ENCODE measurements at regions not wholly inside any gene's neighbourhood (a gene's known extent, or its start where the extent isn't known, plus 50 kb on each side); places are given as distances from the start of the nearest gene placed in this dataset.

DNA sequence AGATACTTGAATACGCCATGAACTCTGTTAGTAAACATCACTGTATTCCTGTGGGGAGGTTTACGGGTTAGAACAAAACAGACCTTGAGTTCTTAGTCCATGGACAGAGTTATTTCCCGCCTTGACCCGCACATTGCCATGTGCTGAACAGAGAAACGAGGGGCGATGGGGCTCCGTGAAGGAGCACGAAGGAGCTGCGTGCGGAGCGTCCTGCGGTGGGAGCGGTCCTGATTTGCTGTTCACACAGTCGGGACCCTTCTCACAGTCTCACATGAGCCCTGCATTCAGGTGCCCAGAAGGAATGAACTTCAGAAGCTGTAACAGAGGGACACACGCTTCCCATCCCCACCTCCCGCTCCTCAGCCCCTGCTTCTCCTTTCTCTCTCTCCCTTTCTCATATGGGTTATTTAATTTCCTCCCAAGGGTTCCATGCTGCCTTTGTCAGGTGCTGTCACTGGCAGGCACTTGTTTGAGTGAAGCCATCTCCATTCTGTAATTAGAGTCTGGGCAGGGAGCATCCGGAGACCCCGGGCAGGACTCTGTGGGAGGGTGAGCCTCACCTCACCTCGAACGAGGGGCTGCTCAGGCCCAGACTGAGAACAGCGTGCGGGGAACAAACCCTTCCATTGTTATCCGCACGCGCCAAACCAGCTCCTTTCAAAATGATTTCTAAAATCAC lies 76.9 kb downstream of the TEX29 start:
- Histone ChIP-seq H3K9me2 (no peaks in the 10 kb centered on the region), H3K27ac (ENCODE audit: low read depth in 2 of 2, low read length in 1 of 2) (no peak overlapping the region), H3F3A (replicated peaks; ENCODE audit: insufficient read depth) (no peaks in the 10 kb centered on the region), H3K4me2 (no peak overlapping the region), H3K4me1 (ENCODE audit: control insufficient read depth in 1 of 2, insufficient read depth in 2 of 2, low read depth in 1 of 2, low read length in 1 of 2) (peaks cover 0 to 8% of the 10 kb centered on the region in 2 experiments; a peak in 1 of 4 replicates), H3K9ac (no peak overlapping the region), H3K79me2 (ENCODE audit: insufficient read depth) (no peaks in the 10 kb centered on the region), H2AFZ (ENCODE audit: low read depth) (no peak overlapping the region), H3K9me3 (no peaks in the 10 kb centered on the region), H3K36me3 (replicated peaks in 1 of 2; ENCODE audit: control insufficient read depth in 1 of 2, insufficient read depth in 2 of 2, low read length in 1 of 2) (no peaks in the 10 kb centered on the region), H3K4me3 (ENCODE audit: low read depth in 2 of 2, low read length in 1 of 2) (no peak overlapping the region), H3K27me3 (ENCODE audit: insufficient read depth) (peaks cover 12% of the 10 kb centered on the region; the same call in 1 of the 2 replicates), H4K20me1 (ENCODE audit: insufficient read depth) (no peaks in the 10 kb centered on the region)
- CTCF ChIA-PET, result no interaction called here
- TF ChIP-seq GATA2 (CRISPR knock-in tag; IDR thresholded peaks at IDR 0.05) (no peak), FOSL2 (IDR thresholded peaks at IDR 0.05; ENCODE audit: borderline replicate concordance, low read depth) (no peak), NRF1 (IDR thresholded peaks at IDR 0.05; ENCODE audit: low read depth, low read length) (no peak), RXRA (IDR thresholded peaks at IDR 0.05; ENCODE audit: borderline replicate concordance, low read depth) (no peak), RFX5 (IDR thresholded peaks at IDR 0.05; ENCODE audit: low read length) (no peak), TAF1 (IDR thresholded peaks at IDR 0.05; ENCODE audit: borderline replicate concordance, low read depth, low read length) (no peak), RCOR1 (IDR thresholded peaks at IDR 0.05; ENCODE audit: low read length) (no peak), MEF2A (IDR thresholded peaks at IDR 0.05; ENCODE audit: borderline replicate concordance, low read depth) (no peak), EZH2phosphoT487 (IDR thresholded peaks at IDR 0.05; ENCODE audit: borderline replicate concordance, low read depth) (no peak), MAX (IDR thresholded peaks at IDR 0.05; ENCODE audit: low read depth) (no peak), YY1 (IDR thresholded peaks at IDR 0.05; ENCODE audit: low read depth) (no peak), ELF1 (IDR thresholded peaks at IDR 0.05) (no peak), EP300 (IDR thresholded peaks at IDR 0.05; ENCODE audit: borderline replicate concordance in 1 of 2, low read depth in 1 of 2, low read length in 1 of 2) (no peak), JUND (IDR thresholded peaks at IDR 0.05) (no peak), TEAD4 (IDR thresholded peaks at IDR 0.05; ENCODE audit: borderline replicate concordance, insufficient read depth) (no peak)
- TF ChIP-seq, protein P1, sequence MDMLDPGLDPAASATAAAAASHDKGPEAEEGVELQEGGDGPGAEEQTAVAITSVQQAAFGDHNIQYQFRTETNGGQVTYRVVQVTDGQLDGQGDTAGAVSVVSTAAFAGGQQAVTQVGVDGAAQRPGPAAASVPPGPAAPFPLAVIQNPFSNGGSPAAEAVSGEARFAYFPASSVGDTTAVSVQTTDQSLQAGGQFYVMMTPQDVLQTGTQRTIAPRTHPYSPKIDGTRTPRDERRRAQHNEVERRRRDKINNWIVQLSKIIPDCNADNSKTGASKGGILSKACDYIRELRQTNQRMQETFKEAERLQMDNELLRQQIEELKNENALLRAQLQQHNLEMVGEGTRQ (IDR thresholded peaks at IDR 0.05; ENCODE audit: borderline replicate concordance, low read depth, low read length), result no peak
- TF ChIP-seq, protein P2, sequence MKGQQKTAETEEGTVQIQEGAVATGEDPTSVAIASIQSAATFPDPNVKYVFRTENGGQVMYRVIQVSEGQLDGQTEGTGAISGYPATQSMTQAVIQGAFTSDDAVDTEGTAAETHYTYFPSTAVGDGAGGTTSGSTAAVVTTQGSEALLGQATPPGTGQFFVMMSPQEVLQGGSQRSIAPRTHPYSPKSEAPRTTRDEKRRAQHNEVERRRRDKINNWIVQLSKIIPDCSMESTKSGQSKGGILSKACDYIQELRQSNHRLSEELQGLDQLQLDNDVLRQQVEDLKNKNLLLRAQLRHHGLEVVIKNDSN (IDR thresholded peaks at IDR 0.05; ENCODE audit: borderline replicate concordance, low read depth), result no peak
- TF ChIP-seq, protein P3, sequence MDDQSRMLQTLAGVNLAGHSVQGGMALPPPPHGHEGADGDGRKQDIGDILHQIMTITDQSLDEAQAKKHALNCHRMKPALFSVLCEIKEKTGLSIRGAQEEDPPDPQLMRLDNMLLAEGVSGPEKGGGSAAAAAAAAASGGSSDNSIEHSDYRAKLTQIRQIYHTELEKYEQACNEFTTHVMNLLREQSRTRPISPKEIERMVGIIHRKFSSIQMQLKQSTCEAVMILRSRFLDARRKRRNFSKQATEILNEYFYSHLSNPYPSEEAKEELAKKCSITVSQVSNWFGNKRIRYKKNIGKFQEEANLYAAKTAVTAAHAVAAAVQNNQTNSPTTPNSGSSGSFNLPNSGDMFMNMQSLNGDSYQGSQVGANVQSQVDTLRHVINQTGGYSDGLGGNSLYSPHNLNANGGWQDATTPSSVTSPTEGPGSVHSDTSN (IDR thresholded peaks at IDR 0.05), result no peak
- TF ChIP-seq, protein P4, sequence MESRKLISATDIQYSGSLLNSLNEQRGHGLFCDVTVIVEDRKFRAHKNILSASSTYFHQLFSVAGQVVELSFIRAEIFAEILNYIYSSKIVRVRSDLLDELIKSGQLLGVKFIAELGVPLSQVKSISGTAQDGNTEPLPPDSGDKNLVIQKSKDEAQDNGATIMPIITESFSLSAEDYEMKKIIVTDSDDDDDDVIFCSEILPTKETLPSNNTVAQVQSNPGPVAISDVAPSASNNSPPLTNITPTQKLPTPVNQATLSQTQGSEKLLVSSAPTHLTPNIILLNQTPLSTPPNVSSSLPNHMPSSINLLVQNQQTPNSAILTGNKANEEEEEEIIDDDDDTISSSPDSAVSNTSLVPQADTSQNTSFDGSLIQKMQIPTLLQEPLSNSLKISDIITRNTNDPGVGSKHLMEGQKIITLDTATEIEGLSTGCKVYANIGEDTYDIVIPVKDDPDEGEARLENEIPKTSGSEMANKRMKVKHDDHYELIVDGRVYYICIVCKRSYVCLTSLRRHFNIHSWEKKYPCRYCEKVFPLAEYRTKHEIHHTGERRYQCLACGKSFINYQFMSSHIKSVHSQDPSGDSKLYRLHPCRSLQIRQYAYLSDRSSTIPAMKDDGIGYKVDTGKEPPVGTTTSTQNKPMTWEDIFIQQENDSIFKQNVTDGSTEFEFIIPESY (IDR thresholded peaks at IDR 0.05; ENCODE audit: borderline replicate concordance, low read depth), result no peak
- 44% methylated on average over 25 of the region's 25 CpGs for WGBS (ENCODE audit: low lambda C conversion rate)
- POLR2A ChIA-PET, result no interaction called here
- DNase-seq, result no peak

Measured in SK-N-SH (cell line).